ENCODE measurements at regions not wholly inside any gene's neighbourhood (a gene's known extent, or its start where the extent isn't known, plus 50 kb on each side); places are given as distances from the start of the nearest gene placed in this dataset.

DNA sequence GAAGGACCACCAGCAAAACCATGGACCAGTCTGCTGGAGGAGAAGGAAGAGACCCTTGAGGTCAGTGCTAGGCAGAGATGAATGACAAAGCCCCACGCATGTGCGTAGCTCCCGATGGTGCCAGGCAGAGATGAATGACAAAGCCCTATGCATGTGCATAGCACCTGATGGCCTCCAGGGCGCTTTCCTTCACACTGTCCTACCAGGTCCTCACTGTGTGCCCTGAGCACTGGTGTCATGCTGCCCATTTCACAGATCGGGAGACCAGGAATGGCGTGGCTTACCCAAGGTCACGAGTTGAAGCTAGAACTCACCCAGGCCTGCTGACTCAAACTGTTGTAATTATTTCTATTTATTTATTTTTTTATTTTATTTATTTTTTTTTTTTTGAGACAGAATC is 149.6 kb downstream of the KATNIP start:
- no peak for TF ChIP-seq NFRKB (IDR thresholded peaks at IDR 0.05)
- no peak for TF ChIP-seq SP1 (IDR thresholded peaks at IDR 0.05)

Measured in HEK293T (cell line).